ENCODE measurements at regions not wholly inside any gene's neighbourhood (a gene's known extent, or its start where the extent isn't known, plus 50 kb on each side); places are given as distances from the start of the nearest gene placed in this dataset.

- no peak overlapping the region for H3K4me2 ChIP-seq (ENCODE audit: low read length)
- H3K9me3 ChIP-seq (ENCODE audit: control insufficient read depth, insufficient read depth, low read length) = no peaks in the 10 kb centered on the region
- no peaks in the 10 kb centered on the region for H3K79me2 ChIP-seq (ENCODE audit: control insufficient read depth, low read length)
Observed at GRCh38 chr18:14927701-14928100, 179.7 kb downstream of the ANKRD30B start.

GRCh38 chr18:14928396-14928795 is 180.4 kb downstream of the ANKRD30B start:
- H3K27me3 ChIP-seq (ENCODE audit: control insufficient read depth, low read length) = no peaks in the 10 kb centered on the region
- H3K79me2 ChIP-seq (ENCODE audit: control insufficient read depth, low read length) = no peaks in the 10 kb centered on the region
- H3K9me3 ChIP-seq (ENCODE audit: control insufficient read depth, insufficient read depth, low read length) = no peaks in the 10 kb centered on the region

More at GRCh38 chr18:14927701-14928100, 179.7 kb downstream of the ANKRD30B start:
- no peaks in the 10 kb centered on the region for H4K20me1 ChIP-seq (ENCODE audit: control insufficient read depth, insufficient read depth, low read depth, low read length)
- H3K36me3 ChIP-seq (ENCODE audit: control insufficient read depth, low read length) = no peaks in the 10 kb centered on the region
- H3K27me3 ChIP-seq (ENCODE audit: control insufficient read depth, low read length) = no peaks in the 10 kb centered on the region
- no peaks in the 10 kb centered on the region for H3K9me2 ChIP-seq (replicated peaks; ENCODE audit: control insufficient read depth, low read length)
- no peak for TF ChIP-seq CTCF (IDR thresholded peaks at IDR 0.05; ENCODE audit: low read depth, low read length, poor library complexity, severe bottlenecking)
- no peak for TF ChIP-seq EZH2phosphoT487 (IDR thresholded peaks at IDR 0.05; ENCODE audit: borderline replicate concordance, low read length)
- no peaks in the 10 kb centered on the region for H3K4me1 ChIP-seq (ENCODE audit: control insufficient read depth, low read length)
- H3K27ac ChIP-seq (ENCODE audit: low read depth, low read length) = no peak overlapping the region
- no peak overlapping the region for H3K4me3 ChIP-seq (ENCODE audit: low read length)
- no peaks in the 10 kb centered on the region for H3F3A ChIP-seq (ENCODE audit: control insufficient read depth, insufficient read depth)

GRCh38 chr18:14930076-14930475 is 182.1 kb downstream of the ANKRD30B start:
- Histone ChIP-seq H3K36me3 (ENCODE audit: control insufficient read depth, low read length) (no peaks in the 10 kb centered on the region), H3K4me1 (ENCODE audit: control insufficient read depth, low read length) (no peaks in the 10 kb centered on the region), H3K9me2 (replicated peaks; ENCODE audit: control insufficient read depth, low read length) (no peaks in the 10 kb centered on the region), H3F3A (ENCODE audit: control insufficient read depth, insufficient read depth) (no peaks in the 10 kb centered on the region), H3K4me2 (ENCODE audit: low read length) (no peak overlapping the region), H3K79me2 (ENCODE audit: control insufficient read depth, low read length) (no peaks in the 10 kb centered on the region), H3K9me3 (ENCODE audit: control insufficient read depth, insufficient read depth, low read length) (no peaks in the 10 kb centered on the region), H3K4me3 (ENCODE audit: low read length) (no peak overlapping the region), H3K27me3 (ENCODE audit: control insufficient read depth, low read length) (no peaks in the 10 kb centered on the region), H3K27ac (ENCODE audit: low read depth, low read length) (no peak overlapping the region), H4K20me1 (ENCODE audit: control insufficient read depth, insufficient read depth, low read depth, low read length) (no peaks in the 10 kb centered on the region)
- TF ChIP-seq EZH2phosphoT487 (IDR thresholded peaks at IDR 0.05; ENCODE audit: borderline replicate concordance, low read length) (no peak), CTCF (IDR thresholded peaks at IDR 0.05; ENCODE audit: low read depth, low read length, poor library complexity, severe bottlenecking) (no peak)

More at GRCh38 chr18:14928396-14928795, 180.4 kb downstream of the ANKRD30B start:
- H3K4me1 ChIP-seq (ENCODE audit: control insufficient read depth, low read length) = no peaks in the 10 kb centered on the region
- H3K36me3 ChIP-seq (ENCODE audit: control insufficient read depth, low read length) = no peaks in the 10 kb centered on the region
- no peaks in the 10 kb centered on the region for H3F3A ChIP-seq (ENCODE audit: control insufficient read depth, insufficient read depth)
- H4K20me1 ChIP-seq (ENCODE audit: control insufficient read depth, insufficient read depth, low read depth, low read length) = no peaks in the 10 kb centered on the region
- TF ChIP-seq CTCF (IDR thresholded peaks at IDR 0.05; ENCODE audit: low read depth, low read length, poor library complexity, severe bottlenecking) (no peak), EZH2phosphoT487 (IDR thresholded peaks at IDR 0.05; ENCODE audit: borderline replicate concordance, low read length) (no peak)
- no peak overlapping the region for H3K4me2 ChIP-seq (ENCODE audit: low read length)
- no peaks in the 10 kb centered on the region for H3K9me2 ChIP-seq (replicated peaks; ENCODE audit: control insufficient read depth, low read length)
- no peak overlapping the region for H3K4me3 ChIP-seq (ENCODE audit: low read length)
- H3K27ac ChIP-seq (ENCODE audit: low read depth, low read length) = no peak overlapping the region

Data from DOHH2 (cell line).